ENCODE measurements at regions not wholly inside any gene's neighbourhood (a gene's known extent, or its start where the extent isn't known, plus 50 kb on each side); places are given as distances from the start of the nearest gene placed in this dataset.

DNA sequence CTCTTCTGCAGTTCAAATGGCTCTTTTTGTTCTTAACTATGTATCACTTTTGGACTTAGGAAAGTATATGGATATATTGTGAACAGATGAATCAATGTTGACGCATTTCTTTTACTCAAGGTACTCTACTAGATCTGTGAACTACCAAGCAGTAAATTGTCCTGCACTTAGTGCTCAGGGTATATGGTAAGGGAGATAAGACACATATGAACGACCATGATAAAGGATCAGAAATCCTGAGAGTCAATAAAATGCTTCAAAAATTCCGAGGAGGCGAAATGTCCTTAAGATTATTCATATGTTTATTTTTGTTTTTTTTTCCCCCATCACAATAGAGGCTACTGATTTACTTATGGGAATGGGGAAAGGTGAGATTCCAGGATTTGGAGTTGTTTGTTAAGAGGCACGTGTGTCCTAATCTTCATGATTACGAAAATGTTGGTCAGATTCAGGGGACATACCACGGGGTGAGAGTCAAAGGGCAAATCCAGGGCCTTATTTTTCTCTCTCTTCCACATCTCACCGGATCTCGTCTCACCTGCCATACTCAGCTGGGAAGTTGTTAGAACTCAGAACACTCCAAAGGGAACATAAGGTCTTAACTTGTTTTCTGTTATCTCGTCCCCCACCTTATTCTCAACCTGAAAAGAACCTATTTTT is 475.1 kb upstream of the TBL1XR1 start:
- no peak for DNase-seq (ENCODE audit: low read depth)

DNA sequence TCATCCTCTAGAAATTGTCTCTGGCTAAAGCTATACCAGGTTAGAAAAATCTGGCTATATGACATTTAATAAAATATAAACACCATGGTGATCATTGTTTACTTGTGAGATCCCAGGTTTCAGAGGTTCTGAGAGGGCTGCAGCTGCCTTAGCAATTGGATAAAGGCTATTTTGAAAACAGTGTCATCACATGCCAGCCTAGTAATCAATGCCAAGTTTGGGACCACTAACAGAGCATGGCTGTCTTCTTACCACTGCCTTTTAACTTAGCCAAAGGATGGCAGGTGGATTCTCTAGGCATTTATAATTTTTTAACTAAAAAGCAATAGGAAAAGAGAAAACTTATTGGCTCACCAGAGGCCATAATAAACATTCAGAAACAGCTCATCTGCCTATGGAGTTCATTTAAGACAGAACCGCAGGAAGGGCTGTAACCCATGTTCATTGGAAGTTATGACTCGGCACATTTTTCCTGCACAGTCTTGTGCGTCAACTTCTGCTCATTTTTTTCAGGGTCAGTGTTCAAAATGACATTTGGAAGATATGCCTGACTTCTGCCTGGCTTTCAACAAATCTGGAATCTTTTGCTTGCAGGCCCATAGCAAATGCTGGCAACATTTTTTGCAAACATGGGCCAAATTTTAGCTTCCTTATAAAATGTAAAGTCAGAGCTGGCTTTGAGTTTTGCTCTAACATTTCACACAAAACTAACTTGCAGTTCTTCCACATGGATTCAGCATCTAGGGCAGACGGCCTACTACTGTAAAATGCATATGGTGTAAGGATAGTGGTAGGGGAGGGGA is 476.0 kb upstream of the TBL1XR1 start:
- peak; percentile 73 for DNase-seq (ENCODE audit: low read depth)

DNA sequence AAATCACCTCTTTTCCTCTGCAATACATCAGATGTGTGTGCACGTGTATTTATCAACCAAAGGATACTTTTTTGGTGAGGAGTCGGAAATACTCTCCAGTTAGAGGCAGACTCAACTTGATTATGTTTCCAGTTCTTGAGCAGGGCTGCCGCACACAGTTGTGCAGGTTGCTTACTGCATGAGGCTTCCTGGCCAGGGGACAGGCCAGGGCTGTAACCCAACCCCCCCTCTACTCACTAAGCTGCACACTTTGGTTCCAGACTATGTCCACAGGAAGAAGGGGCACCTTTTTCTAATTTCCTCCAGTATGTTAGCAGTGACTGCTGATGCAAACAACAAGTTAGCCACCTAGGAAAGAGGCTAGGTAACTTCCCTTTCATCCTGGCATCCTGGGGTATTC is 476.9 kb upstream of the TBL1XR1 start:
- no peak for DNase-seq (ENCODE audit: low read depth)

DNA sequence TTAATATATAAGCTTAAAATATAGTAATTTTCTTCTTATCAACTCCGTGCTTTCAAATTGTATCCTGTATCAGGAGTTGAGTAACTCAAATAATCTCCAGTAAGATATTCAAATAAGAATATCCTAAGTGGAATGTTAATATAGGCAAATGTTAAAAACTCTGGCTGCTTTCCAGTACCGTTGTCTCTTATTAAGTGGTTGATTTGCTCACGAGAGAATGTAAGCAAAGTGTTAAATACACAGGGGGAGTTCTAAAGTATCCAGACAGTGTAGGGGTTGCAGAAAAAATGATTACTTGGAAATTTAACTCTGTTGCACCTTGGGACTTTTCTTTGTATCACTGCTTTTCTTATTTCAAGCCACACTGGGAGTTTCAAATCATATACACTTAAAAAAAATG is 478.9 kb upstream of the TBL1XR1 start:
- no peak for DNase-seq (ENCODE audit: low read depth)

DNA sequence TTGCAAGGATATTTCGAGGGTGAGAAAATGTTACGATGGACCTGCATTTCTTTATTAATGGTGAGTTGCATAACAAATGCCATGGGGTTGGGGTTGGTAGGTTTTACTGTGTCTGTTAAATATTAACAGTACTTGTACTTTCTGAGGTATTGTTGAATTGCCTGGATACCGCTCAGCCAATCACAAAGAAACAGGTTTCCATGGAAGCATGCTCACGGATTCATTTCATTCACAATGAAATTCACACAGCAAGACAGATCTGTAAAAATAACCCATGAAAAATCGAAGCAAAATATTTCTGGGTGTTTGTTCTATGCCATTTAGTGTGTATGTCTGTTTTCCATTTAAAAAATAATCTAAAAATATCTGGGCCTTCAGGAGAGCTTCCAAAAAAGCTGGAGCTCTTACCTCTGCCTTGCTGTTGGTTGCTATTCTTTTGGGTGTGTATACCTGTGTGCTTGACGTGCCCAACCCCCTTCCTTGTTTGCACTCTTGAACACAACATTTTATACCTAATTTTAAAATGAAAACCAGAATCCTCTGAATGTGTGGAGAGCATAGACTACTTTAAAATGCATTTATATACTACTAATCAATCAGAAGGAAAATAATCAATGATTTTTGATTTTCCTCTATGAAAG is 479.8 kb upstream of the TBL1XR1 start:
- no peak for DNase-seq (ENCODE audit: low read depth)

DNA sequence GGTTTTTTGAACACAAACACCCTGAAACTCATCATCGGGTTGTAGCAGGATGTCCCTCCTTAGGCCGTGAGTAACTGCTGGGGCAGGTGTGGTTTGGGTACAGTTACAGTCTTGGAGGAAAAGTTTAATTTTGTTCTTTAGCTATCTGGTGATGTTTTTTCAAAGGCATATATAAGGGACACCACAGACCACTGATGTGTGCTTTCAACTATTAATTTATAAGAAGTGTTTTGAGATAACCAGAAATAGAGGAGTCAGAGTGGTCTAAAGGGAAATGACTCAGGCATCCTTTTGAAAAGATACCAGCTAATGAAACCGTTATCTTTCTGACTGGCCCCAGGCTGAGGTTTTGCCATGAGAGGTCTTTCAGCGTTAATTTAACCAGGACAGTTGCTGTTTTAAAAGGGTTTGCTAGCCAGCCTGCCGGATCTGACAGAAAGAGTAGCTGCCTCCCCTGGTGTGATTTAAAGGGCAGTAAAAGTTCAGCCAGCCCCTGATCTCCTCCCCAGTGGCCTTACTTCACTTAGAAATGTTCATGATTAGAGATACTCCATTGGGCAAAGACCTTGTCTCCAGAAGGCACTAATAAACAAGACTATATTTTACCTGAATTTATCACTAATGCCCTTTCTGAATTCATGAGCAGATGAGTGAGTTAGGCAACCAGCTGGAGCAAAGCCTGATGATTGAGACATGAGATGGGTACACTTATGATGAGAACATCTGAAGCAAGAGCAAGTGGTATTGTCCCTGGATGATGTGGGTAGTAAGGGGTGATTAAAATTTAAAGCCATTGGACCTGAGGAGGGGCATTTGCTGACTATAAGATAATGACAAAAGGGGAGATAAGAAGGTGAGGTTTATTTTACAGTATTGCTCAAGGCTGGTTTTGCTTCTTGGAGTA is 482.5 kb upstream of the TBL1XR1 start:
- peak; percentile 81 for DNase-seq (ENCODE audit: low read depth)

DNA sequence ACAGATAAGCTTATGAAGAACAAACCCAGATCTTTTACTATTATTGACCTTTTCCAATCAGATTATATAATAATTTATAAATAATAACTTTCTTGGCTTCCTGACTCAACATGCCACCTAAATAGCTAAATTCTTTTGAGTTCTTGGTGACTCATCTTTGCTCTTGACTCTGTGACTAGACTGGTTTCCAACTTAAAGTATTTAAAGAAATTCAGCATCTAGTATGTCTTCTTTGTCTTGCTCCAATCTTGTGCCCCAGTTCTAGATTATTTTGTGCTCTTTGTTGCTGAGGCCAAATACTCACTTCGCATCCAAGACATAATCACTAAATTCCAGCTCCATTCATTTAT is 483.2 kb upstream of the TBL1XR1 start:
- DNase-seq (ENCODE audit: low read depth) = peak; percentile 39

DNA sequence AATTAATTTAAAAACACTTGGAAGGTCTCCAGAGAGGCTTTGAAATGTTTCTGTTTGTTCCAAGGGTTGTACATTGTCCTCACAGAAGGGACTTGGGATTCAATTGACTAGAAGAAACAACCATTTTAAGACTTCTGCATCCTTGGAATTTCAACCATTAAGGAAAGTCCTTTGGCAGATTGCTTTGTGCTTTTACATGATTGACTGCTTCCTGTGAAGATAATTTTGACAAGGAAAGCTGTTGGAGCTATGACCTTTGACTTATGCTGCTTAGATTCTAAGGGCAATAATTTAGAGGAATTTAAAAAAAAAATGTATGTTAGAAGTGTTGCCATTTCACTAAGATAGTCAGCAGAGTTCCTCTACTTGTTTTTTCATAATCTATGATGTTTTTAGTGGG is 483.9 kb upstream of the TBL1XR1 start:
- DNase-seq (ENCODE audit: low read depth) = no peak

DNA sequence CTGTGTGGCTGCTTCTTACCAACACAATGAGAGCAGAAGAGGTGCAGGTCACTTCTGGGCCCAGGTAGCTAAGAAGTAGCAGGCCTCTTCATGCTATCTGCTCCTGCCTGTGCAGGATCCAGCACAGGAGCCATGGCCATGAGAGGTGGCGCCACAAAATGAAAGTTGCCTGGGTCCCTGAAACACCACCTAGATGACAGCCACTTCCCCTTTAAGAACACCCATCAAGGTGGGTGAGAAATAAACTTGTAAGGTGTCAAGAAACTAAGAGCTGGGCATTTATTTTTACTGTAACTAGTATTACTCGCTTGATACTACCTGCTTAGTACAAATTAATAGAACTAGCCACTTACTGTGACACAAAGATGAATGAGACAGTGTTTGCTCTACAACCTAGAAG is 484.6 kb upstream of the TBL1XR1 start:
- no peak for DNase-seq (ENCODE audit: low read depth)

DNA sequence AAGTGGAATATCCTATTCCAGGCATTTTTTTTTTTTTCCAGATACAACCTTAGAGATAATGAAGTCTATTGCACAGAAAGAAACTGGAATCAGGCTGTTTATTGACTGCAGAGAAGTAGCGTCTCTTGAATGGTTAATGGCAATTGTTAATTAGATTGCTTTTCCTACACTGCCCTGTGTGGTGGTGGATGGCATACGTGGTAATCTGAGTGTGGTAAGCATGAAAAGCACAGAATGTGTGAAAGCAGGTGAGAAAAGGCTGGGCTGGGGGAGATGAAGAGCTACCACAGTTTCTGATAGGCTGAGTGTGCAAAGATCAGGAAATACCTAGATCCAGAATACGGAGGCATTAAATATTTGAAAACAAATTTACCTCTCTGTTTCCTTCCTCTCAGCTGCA is 486.3 kb upstream of the TBL1XR1 start:
- no peak for DNase-seq (ENCODE audit: low read depth)

DNA sequence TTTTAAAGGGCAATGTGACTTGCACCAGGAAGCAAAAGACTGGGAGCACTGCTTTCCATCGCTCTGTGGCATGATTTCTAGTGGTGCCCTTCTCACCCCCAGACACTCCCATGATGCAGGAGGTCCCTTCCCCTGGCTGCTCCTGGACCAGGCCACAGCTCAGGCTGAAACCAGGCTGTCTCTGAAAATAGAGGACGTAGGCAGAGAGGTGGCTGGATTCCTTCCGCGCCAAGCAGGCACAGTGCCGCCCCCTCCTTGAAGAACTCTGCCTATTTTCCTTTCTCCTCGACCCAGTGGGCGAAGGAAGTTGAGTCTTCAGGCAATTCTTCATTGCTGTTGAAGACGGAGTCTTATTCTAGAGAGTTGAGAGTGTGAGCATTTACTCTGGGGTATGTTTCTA is 489.4 kb upstream of the TBL1XR1 start:
- no peak for DNase-seq (ENCODE audit: low read depth)

DNA sequence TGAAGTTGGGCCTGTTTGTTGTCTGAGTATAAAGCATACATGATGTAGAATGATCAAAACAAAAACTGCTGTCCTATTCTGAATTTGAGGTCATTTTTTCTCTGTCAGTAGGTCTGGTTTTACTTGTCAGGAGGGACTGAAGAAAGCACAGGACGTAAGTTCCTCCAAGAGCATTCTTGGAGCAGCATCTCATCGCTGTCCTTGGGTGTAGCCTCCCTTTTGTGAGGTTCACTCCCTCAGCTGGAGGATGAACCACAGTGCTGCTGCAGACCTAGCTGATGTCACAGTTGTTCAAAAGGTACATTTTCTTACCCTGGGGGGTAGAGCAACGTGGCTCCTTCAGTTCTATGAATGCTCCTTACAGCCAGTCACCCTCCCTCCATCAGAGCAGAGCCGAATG is 490.0 kb upstream of the TBL1XR1 start:
- no peak for DNase-seq (ENCODE audit: low read depth)

DNA sequence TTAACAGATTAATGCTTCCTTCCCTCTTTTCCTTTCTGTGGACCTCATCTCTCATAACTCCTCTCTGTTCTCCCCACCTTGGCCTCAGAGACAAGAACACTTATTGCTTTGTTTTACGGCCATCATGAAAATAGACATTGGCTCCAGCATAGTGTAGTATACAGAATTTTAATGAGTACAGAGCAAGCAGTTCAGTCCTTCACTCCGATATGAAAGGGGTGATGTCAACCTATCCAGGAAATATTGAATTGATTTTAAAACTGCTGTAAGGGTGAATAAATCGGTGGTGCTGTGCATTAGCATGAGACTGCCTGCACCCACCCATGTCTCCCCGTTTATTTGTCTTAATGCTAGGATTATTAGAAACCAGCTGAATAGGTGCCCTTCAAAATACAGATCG is 490.9 kb upstream of the TBL1XR1 start:
- DNase-seq (ENCODE audit: low read depth) = no peak

DNA sequence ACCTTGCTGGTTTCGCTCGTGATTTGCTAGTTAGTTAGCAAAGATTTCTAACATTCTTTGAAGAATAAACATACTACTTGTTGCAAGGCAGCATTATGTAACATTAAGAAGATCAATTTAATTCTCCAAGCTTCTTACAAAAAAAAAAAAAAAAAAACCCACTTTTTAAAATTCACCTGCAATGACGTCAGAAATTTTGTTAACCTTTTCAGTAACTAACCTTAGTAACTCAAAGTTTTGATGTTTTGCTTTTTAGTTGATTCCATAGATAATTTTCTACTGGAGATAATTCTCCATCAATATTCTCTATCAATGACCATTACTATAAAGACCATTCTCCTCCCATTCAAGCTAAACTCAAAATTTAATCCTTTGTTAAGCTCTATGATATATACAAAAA is 491.8 kb upstream of the TBL1XR1 start:
- DNase-seq (ENCODE audit: low read depth) = no peak

DNA sequence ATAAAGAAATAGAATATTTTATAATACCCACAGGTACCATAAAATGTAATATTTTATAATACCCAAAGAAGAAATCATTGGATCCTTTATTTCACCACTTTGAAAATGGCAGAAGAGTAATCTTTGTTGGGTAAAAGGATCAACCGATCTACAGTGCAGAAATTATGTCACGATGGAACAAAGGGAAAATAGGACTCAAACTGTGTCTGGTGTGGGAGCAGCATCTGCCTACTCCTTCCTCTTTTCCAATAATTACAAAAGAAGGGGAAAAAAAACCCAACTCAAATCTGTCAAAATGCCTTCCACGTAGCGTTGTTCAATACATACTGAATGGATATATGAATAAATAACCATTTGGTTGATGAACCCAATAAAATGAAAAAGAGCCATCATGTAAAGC is 492.6 kb upstream of the TBL1XR1 start:
- DNase-seq (ENCODE audit: low read depth) = no peak

DNA sequence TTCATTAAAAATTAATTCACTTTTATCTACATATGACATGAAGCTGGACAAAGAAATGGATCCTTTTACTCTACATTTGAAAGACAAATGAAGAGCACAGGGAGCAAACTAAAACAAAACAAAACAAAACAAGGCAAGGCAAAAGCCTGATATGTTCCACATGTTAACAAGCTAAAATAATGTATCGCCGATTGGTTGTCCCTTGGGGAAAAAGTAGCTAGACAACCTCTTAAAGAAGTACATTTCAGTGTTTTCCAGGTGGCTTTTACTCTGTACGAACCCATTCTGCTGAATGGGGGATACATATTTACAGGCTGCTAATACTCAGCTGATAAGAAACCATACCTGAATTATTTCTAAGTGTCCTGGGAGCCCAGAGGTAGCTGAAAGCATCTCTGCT is 493.0 kb upstream of the TBL1XR1 start:
- DNase-seq (ENCODE audit: low read depth) = no peak

DNA sequence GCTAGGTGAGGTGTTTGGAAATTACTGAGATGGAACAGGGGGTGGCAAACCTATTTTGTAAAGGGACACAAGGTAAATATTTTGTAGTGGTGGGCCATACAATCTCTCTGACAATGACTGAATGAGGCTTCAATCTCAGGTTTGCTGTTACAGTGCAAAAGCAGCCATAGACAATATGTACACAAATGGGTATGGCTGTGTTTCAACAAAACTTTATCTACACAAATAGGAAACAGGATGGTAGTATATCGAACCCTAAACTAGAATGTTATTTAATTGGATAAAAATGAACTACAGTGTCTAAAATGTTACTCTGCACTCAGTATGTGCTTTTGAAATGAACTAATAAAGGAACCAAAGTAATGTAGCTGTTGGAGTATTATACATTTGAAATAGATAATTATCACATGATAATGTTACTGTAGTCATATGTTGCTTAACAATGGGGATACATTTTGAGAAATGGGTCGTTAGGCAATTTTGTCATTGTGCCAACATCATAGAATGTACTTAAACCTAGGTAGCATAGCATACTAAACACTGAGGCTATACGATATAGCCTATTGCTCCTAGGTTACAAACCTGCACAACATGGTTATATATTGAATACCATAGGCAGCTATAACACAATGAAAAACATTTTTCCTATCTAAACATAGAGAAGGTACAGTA is 495.2 kb upstream of the TBL1XR1 start:
- DNase-seq (ENCODE audit: low read depth) = no peak

DNA sequence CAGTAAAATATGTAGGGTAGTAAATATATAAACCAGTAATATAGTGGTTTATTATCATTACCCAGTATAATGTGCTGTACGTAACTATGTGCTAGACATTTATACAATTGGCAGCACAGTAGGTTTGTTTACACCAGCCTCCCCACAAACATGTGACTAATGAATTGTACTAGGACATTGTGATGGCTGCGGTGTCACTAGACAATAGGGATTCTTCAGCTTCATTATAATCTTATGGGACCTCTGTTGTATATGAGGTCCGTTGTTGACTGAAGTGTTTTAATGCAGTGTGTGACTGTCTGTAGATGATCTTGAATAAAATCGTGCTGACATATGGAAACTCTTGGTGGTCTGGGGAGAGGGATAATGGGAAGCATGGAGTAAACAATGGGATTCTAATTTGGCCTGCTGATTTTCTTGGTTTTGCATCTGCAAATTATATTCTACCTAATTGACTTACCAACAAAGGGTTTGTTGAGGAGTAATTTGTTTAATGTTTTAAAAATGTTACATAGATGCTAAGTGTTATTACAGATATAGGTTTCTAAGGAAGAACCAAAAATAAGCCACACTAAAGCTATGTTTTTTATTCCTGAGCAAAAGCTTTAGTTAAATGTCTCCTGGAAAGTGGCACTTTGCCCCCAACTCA is 496.5 kb upstream of the TBL1XR1 start:
- no peak for DNase-seq (ENCODE audit: low read depth)

DNA sequence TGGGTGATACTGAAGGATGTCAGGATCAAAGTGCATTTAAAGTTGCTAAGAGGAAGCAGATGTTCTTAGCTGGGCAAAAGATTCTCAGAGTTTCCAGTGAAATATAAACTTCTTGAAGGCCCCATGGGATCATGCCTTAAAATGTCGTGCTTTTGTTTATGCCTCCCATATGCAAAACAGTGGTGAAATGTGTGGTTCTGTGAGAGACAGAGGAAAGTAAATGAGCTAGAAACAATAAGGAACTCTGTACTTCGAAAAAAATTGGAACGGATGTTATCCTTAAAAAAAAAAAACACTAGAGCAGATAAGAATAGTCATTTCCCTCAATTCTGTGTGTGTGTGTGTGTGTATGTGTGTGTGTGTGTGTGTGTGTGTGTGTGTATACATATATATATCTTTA is 497.0 kb upstream of the TBL1XR1 start:
- peak; percentile 54 for DNase-seq (ENCODE audit: low read depth)

DNA sequence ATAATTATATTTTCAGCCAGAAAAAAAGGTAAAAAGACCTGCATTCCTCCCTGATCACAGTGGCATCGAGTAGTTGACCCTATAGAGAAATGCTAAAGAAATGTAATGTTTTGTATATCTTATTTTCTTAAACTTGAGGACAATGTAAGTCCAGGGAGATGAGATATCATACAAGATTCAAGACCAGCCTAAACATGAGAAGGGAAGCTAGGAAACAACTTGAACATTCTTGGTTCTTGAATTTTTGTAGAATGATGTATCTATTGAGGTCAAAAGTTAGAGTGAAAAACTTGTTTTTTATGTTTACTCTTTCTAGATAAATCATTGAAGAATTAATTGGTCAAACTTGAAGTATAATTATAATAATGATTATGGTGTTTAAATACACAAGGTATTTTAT is 497.7 kb upstream of the TBL1XR1 start:
- DNase-seq (ENCODE audit: low read depth) = no peak

DNA sequence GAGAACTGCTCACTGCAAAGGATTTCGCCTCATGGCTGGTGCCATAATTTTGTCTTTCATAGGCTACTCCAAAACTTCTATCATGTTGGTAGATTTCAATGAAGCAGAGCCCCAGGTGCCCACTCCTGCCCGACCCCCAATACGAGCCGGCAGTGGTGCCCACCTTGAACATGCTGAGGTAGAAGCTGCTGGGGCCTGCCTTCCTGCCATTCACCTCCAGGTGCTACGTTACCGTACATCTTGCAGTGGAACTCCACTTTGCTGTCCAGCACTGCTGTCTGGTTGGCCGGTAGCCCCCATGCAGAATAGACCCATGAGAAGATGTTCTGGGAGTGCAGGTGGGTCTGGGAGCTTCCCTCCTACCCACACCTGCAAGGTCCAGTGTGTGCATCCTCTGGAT is 502.8 kb upstream of the TBL1XR1 start:
- DNase-seq (ENCODE audit: low read depth) = no peak
